HT1080 (cell line): ENCODE measurements at regions not wholly inside any gene's neighbourhood (a gene's known extent, or its start where the extent isn't known, plus 50 kb on each side); places are given as distances from the start of the nearest gene placed in this dataset. TPM values are rescaled to one million over a fixed set of nuclear protein-coding genes. Genes with fewer than 3 reads are reported as not detected.

Experiments used
- DNase-seq: peaks from one replicate; pipeline ENCODE4 v3.0.0-alpha.2; 2015; ENCODE audit warnings: low read depth
- small RNA-seq: library from RNA; depleted of rRNA; stranded (forward); fragments of <200 nt; gene quantifications from one replicate; pipeline ENCODE3, GENCODE V24; 2014

DNA sequence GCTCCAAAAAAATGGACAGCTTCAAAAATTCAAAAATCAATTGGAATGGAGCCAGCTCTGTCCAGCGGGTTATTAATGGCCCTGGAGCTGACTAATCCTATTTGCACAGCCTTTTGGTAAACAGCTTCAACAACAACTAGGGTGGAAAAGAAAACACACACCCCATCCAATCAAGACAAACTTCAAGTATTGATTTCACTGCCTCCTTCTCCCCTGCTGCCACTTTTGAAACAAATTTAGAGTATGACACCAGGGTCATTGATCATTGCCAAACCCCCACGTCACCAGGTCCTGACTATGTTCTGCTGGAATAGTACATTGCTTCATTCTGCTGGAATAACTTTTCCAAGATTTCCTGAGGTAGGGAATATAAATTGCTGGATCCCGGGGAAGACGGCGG is 56.8 kb upstream of the GTF3A start:
- DNase-seq, result no peak

- DNase-seq, result no peak
Measured at GRCh38 chr13:27370305-27370872, 54.0 kb upstream of the GTF3A start.

DNA sequence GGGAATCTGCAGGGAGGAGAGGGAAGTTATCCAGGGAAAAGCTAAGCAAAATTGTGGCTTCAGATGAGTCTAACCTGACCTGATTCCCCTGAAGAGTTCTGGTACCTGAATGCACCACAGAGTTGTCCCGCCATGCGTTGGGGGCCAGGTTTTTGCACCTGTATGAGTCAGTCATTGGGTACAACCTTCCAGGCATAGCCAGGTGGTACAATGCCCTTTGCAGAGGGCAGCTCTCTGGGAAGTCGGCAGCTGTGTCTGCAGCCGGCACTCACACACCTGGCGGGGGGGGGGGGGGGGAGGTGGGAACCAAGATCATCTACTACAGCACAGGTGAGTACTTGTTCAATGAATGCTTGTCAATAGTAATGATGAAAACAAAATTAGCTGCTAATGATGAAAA is 52.5 kb upstream of the GTF3A start:
- no peak for DNase-seq

GRCh38 chr13:27372896-27373295 is 51.5 kb upstream of the GTF3A start:
- DNase-seq, result no peak

- no peak for DNase-seq
Measured at GRCh38 chr13:27374126-27374613, 50.2 kb upstream of the GTF3A start.

Small RNA genes in the stretch of these regions (small RNA-seq; reads per million reads assigned to genes)
- not detected for gene RNU6-70P
